ENCODE measurements at regions not wholly inside any gene's neighbourhood (a gene's known extent, or its start where the extent isn't known, plus 50 kb on each side); places are given as distances from the start of the nearest gene placed in this dataset.

DNA sequence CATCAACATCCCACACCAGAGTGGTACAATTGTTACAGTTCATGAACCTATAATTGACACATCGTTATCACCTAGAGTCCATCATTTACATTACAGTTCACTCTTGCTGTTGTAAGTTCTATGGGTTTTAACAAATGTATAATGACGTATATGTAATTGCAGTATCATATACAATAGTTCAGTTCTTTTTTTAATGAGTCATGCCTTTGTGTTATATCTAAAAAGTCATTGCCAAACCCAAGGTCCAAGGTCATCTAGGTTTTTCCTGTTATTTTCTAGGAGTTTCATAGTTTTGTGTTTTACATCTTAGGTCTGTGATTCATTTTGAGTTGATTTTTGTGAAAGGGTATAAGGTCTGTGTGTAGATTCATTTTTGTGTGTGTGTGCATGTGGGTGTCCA lies 160.9 kb upstream of the GALNT15 start:
- TF ChIP-seq CTCF (IDR thresholded peaks at IDR 0.05) = no peak
- TF ChIP-seq POLR2A (IDR thresholded peaks at IDR 0.05) = no peak
